HCT116 (cell line): ENCODE measurements at regions not wholly inside any gene's neighbourhood (a gene's known extent, or its start where the extent isn't known, plus 50 kb on each side); places are given as distances from the start of the nearest gene placed in this dataset.

Source experiments
- ATAC-seq: fragments of 200-7000 bp; cut with Tn5 transposase; 2 replicates; pipeline ENCODE4 v1.9.1; 2020; ENCODE audit warnings: mild to moderate bottlenecking, moderate library complexity
- BruUV-seq: library from RNA; stranded (reverse); fragments of 400-500 nt; replicated peaks from 2 replicates; lab custom pipeline; 2021; lab: Mats Ljungman, UMichigan
- CTCF ChIA-PET: fragments of 300-600 bp; sonication (Branson Sonifier 250); formaldehyde crosslinking; loops from one replicate; lab custom pipeline; 2021; ENCODE audit warnings: antibody characterized with exemption; lab: Charles Lee
- POLR2A ChIA-PET: fragments of 300-600, 350-600 bp; sonication (Branson Sonifier 250); formaldehyde crosslinking; loops from one replicate; lab custom pipeline; 2021; ENCODE audit warnings: antibody characterized with exemption; lab: Charles Lee
- RAD21 ChIA-PET, 2 experiments: fragments of 300-600 bp; sonication (Branson Sonifier 250); formaldehyde crosslinking; loops; one replicate each; lab custom pipeline; 2023; ENCODE audit warnings: low total read pairs in 2 of 2; ENCODE audit not compliant: uncharacterized antibody in 2 of 2, unreplicated experiment in 2 of 2, low non-redundant PET in 1 of 2; lab: Charles Lee
- DNase-seq: peaks from one replicate; pipeline ENCODE4 v3.0.0-alpha.2; 2010; ENCODE audit warnings: low read depth, low spot score
- H2AFZ ChIP-seq: fragments of 200-600 bp; shearing (Covaris generic), sonication (generic); 2 replicates; pipeline ENCODE4 v1.6.1; 2017; ENCODE audit warnings: low read depth, mixed run types, mixed read lengths, antibody characterized with exemption, low read length; ENCODE audit not compliant: poor library complexity, severe bottlenecking
- H3K27ac ChIP-seq: 2 replicates; pipeline ENCODE4 v1.5.1; 2012; ENCODE audit warnings: low read depth, low read length
- H3K27me3 ChIP-seq: fragments of 200-600 bp; sonication (generic); 2 replicates; pipeline ENCODE4 v1.6.1; 2016; ENCODE audit warnings: mixed run types, low read length, mixed read lengths; ENCODE audit not compliant: insufficient read depth
- H3K36me3 ChIP-seq, 2 experiments: fragments of 200-500 bp in 1 of 2; fragments of 200-600 bp in 1 of 2; sonication (Bioruptor generic) in 1 of 2; sonication (generic) in 1 of 2; 2 replicates each; pipeline versions ENCODE4 v1.5.1 to v1.6.1; 2014 to 2016; ENCODE audit warnings: low read length in 2 of 2, inconsistent platforms in 1 of 2, mixed read lengths in 1 of 2, mixed run types in 1 of 2; ENCODE audit not compliant: insufficient read depth in 2 of 2, control insufficient read depth in 1 of 2
- H3K4me1 ChIP-seq, 2 experiments: fragments of 200-600 bp in 1 of 2; sonication (generic) in 1 of 2; 2 replicates each; pipeline versions ENCODE4 v1.5.1 to v1.6.1; 2012 to 2017; ENCODE audit warnings: low read length in 2 of 2, inconsistent platforms in 1 of 2, mild to moderate bottlenecking in 1 of 2, mixed read lengths in 1 of 2, mixed run types in 1 of 2, moderate library complexity in 1 of 2; ENCODE audit not compliant: insufficient read depth in 2 of 2, control insufficient read depth in 1 of 2
- H3K4me2 ChIP-seq: fragments of 200-600 bp; sonication (generic); 2 replicates; pipeline ENCODE4 v1.6.1; 2017; ENCODE audit warnings: mixed run types, low read length, mixed read lengths
- H3K4me3 ChIP-seq, 2 experiments: fragments of 200-600 bp in 1 of 2; sonication (generic) in 1 of 2; replicated peaks in 1 of 2; 2 replicates each; pipeline ENCODE4 v1.5.1; 2011 to 2016; ENCODE audit warnings: low read length in 2 of 2, control low read depth in 1 of 2, low read depth in 1 of 2, mild to moderate bottlenecking in 1 of 2, mixed read lengths in 1 of 2, mixed run types in 1 of 2
- H3K79me2 ChIP-seq: fragments of 200-600 bp; sonication (generic); 2 replicates; pipeline ENCODE4 v1.6.1; 2017; ENCODE audit warnings: mild to moderate bottlenecking, mixed run types, low read length, moderate library complexity, mixed read lengths; ENCODE audit not compliant: insufficient read depth
- H3K9ac ChIP-seq: fragments of 200-600 bp; sonication (generic); 2 replicates; pipeline ENCODE4 v1.6.1; 2016; ENCODE audit warnings: low read length, mixed read lengths
- H3K9me2 ChIP-seq: fragments of 200-600 bp; sonication (generic), shearing (Covaris generic); 2 replicates; pipeline ENCODE4 v1.6.1; 2017; ENCODE audit warnings: mixed run types, mild to moderate bottlenecking, moderate library complexity; ENCODE audit not compliant: insufficient read depth
- H3K9me3 ChIP-seq, 2 experiments: fragments of 200-500 bp in 1 of 2; fragments of 200-600 bp in 1 of 2; sonication (Bioruptor generic) in 1 of 2; sonication (generic) in 1 of 2; 2 replicates each; pipeline ENCODE4 v1.6.1; 2014 to 2017; ENCODE audit warnings: low read length in 2 of 2, mixed read lengths in 2 of 2, inconsistent platforms in 1 of 2, low read depth in 1 of 2, mild to moderate bottlenecking in 1 of 2, mixed run types in 1 of 2, moderate library complexity in 1 of 2; ENCODE audit not compliant: control insufficient read depth in 1 of 2, insufficient read depth in 1 of 2
- H4K20me1 ChIP-seq: fragments of 200-600 bp; sonication (generic), shearing (Covaris generic); 2 replicates; pipeline ENCODE4 v1.6.1; 2017; ENCODE audit warnings: mixed run types, mild to moderate bottlenecking, moderate library complexity; ENCODE audit not compliant: insufficient read depth
- CEBPB ChIP-seq: IDR thresholded peaks from 2 replicates; pipeline ENCODE4 v1.6.1; 2012; ENCODE audit warnings: low read depth
- EGR1 ChIP-seq: IDR thresholded peaks from 2 replicates; pipeline ENCODE4 v1.6.1; 2012; ENCODE audit warnings: low read depth
- ELF1 ChIP-seq: IDR thresholded peaks from 2 replicates; pipeline ENCODE4 v1.6.1; 2012; ENCODE audit warnings: low read depth, borderline replicate concordance
- POLR2A ChIP-seq: IDR thresholded peaks from 2 replicates; pipeline ENCODE4 v1.7.0; 2011; ENCODE audit warnings: borderline replicate concordance; ENCODE audit not compliant: insufficient read depth, insufficient read length; ENCODE audit errors: extremely low read depth
- RAD21 ChIP-seq: IDR thresholded peaks from 2 replicates; pipeline ENCODE4 v1.6.1; 2012; ENCODE audit warnings: low read depth, mild to moderate bottlenecking
- SP1 ChIP-seq: IDR thresholded peaks from 2 replicates; pipeline ENCODE4 v1.6.1; 2012; ENCODE audit warnings: low read depth
- YY1 ChIP-seq: IDR thresholded peaks from 2 replicates; pipeline ENCODE4 v1.6.1; 2011; ENCODE audit warnings: low read length, low read depth, moderate library complexity, mild to moderate bottlenecking; ENCODE audit not compliant: insufficient replicate concordance; ENCODE audit errors: extremely low read depth
- ZNF274 ChIP-seq: fragments of 200-500 bp; sonication (Bioruptor generic); IDR thresholded peaks from 2 replicates; pipeline ENCODE4 v1.6.1; 2014; ENCODE audit warnings: mild to moderate bottlenecking, low read depth, low read length, inconsistent platforms
- intact Hi-C: fragments of 100-400 bp; cut with micrococcal nuclease; formaldehyde crosslinking; loops from 2 replicates; pipeline ENCODE4 v1.10.0; 2022
- TF ChIP-seq, protein P1 (sequence below): IDR thresholded peaks from 2 replicates; pipeline ENCODE4 v1.6.1; 2012; ENCODE audit warnings: low read depth
- TF ChIP-seq, protein P2 (sequence below): IDR thresholded peaks from 2 replicates; pipeline ENCODE4 v1.6.1; 2011; ENCODE audit warnings: mild to moderate bottlenecking, low read length, moderate library complexity; ENCODE audit not compliant: insufficient replicate concordance; ENCODE audit errors: extremely low read depth
- TF ChIP-seq, protein P3 (sequence below): IDR thresholded peaks from 2 replicates; pipeline ENCODE4 v1.6.1; 2012

DNA sequence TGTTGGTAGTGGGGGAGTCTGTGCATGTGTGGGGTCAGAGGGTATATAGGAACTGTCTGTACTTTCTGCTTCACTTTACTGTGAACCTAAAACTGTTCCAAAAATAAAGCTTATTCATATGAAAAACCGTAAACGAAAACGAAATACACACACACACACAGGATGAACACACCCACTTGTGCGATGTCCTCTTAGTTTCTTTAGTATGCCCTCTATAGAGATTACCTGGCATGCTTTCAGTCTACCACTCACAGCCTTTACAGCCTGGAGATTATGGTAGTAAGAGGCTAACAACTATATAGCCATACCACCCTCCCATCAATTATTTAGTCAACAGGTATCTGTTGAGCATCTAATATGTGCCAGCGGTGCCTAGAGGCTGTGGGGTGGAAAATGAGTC is 60.0 kb upstream of the UBE3A start:
- Histone ChIP-seq H3K27me3 (no peaks in the 10 kb centered on the region), H3K79me2 (no peaks in the 10 kb centered on the region), H3K9ac (no peak overlapping the region), H2AFZ (no peak overlapping the region), H3K9me2 (no peaks in the 10 kb centered on the region), H3K4me2 (no peak overlapping the region), H3K27ac (no peak overlapping the region), H3K9me3 (no peaks in the 10 kb centered on the region; a peak in 1 of 4 replicates), H4K20me1 (no peaks in the 10 kb centered on the region), H3K4me1 (no peaks in the 10 kb centered on the region), H3K4me3 (no peak overlapping the region), H3K36me3 (no peaks in the 10 kb centered on the region)
- intact Hi-C loops = no loop called here
- no TSS peak for BruUV-seq
- ChIA-PET POLR2A (no interaction called here), CTCF (no interaction called here), RAD21 (no interaction called here)
- ATAC-seq (no peak), DNase-seq (no peak)
- TF ChIP-seq, protein P1, sequence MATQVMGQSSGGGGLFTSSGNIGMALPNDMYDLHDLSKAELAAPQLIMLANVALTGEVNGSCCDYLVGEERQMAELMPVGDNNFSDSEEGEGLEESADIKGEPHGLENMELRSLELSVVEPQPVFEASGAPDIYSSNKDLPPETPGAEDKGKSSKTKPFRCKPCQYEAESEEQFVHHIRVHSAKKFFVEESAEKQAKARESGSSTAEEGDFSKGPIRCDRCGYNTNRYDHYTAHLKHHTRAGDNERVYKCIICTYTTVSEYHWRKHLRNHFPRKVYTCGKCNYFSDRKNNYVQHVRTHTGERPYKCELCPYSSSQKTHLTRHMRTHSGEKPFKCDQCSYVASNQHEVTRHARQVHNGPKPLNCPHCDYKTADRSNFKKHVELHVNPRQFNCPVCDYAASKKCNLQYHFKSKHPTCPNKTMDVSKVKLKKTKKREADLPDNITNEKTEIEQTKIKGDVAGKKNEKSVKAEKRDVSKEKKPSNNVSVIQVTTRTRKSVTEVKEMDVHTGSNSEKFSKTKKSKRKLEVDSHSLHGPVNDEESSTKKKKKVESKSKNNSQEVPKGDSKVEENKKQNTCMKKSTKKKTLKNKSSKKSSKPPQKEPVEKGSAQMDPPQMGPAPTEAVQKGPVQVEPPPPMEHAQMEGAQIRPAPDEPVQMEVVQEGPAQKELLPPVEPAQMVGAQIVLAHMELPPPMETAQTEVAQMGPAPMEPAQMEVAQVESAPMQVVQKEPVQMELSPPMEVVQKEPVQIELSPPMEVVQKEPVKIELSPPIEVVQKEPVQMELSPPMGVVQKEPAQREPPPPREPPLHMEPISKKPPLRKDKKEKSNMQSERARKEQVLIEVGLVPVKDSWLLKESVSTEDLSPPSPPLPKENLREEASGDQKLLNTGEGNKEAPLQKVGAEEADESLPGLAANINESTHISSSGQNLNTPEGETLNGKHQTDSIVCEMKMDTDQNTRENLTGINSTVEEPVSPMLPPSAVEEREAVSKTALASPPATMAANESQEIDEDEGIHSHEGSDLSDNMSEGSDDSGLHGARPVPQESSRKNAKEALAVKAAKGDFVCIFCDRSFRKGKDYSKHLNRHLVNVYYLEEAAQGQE = no peak
- TF ChIP-seq ZNF274 = no peak
- TF ChIP-seq YY1 = no peak
- TF ChIP-seq, protein P2, sequence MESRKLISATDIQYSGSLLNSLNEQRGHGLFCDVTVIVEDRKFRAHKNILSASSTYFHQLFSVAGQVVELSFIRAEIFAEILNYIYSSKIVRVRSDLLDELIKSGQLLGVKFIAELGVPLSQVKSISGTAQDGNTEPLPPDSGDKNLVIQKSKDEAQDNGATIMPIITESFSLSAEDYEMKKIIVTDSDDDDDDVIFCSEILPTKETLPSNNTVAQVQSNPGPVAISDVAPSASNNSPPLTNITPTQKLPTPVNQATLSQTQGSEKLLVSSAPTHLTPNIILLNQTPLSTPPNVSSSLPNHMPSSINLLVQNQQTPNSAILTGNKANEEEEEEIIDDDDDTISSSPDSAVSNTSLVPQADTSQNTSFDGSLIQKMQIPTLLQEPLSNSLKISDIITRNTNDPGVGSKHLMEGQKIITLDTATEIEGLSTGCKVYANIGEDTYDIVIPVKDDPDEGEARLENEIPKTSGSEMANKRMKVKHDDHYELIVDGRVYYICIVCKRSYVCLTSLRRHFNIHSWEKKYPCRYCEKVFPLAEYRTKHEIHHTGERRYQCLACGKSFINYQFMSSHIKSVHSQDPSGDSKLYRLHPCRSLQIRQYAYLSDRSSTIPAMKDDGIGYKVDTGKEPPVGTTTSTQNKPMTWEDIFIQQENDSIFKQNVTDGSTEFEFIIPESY = no peak
- no peak for TF ChIP-seq SP1
- TF ChIP-seq EGR1 = no peak
- TF ChIP-seq RAD21 = no peak
- no peak for TF ChIP-seq CEBPB
- no peak for TF ChIP-seq POLR2A
- TF ChIP-seq, protein P3, sequence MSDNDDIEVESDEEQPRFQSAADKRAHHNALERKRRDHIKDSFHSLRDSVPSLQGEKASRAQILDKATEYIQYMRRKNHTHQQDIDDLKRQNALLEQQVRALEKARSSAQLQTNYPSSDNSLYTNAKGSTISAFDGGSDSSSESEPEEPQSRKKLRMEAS = no peak
- no peak for TF ChIP-seq ELF1
